NB4 (cell line): ENCODE measurements at regions not wholly inside any gene's neighbourhood (a gene's known extent, or its start where the extent isn't known, plus 50 kb on each side); places are given as distances from the start of the nearest gene placed in this dataset.

ENCODE experiments used
- CTCF ChIP-seq: IDR thresholded peaks from one replicate; pipeline ENCODE4 v1.5.1; 2012; ENCODE audit warnings: low read depth, low read length
- MAX ChIP-seq: IDR thresholded peaks from 2 replicates; pipeline ENCODE4 v1.6.1; 2011; ENCODE audit warnings: low read depth, low read length
- MYC ChIP-seq: IDR thresholded peaks from 2 replicates; pipeline ENCODE4 v1.6.1; 2011; ENCODE audit warnings: low read depth, low read length
- POLR2A ChIP-seq: IDR thresholded peaks from 2 replicates; pipeline ENCODE4 v1.6.1; 2011; ENCODE audit warnings: mild to moderate bottlenecking; ENCODE audit not compliant: insufficient read length; ENCODE audit errors: extremely low read depth

- TF ChIP-seq POLR2A = no peak
- no peak for TF ChIP-seq CTCF
- no peak for TF ChIP-seq MYC
- TF ChIP-seq MAX = no peak
These were observed 51.1 kb upstream of the UMPS start for GRCh38 chr3:124679048-124679638.
